VCaP (cell line): ENCODE measurements at regions not wholly inside any gene's neighbourhood (a gene's known extent, or its start where the extent isn't known, plus 50 kb on each side); places are given as distances from the start of the nearest gene placed in this dataset.

ENCODE experiments used
- H3K27ac ChIP-seq: fragments of 450-650 bp; 2 replicates; pipeline ENCODE4 v1.5.1; 2017
- TF ChIP-seq, protein P1 (sequence below): fragments of 450-650 bp; conservative IDR thresholded peaks from 2 replicates; pipeline ENCODE4 v1.5.1; 2017; ENCODE audit warnings: mild to moderate bottlenecking, moderate library complexity

DNA sequence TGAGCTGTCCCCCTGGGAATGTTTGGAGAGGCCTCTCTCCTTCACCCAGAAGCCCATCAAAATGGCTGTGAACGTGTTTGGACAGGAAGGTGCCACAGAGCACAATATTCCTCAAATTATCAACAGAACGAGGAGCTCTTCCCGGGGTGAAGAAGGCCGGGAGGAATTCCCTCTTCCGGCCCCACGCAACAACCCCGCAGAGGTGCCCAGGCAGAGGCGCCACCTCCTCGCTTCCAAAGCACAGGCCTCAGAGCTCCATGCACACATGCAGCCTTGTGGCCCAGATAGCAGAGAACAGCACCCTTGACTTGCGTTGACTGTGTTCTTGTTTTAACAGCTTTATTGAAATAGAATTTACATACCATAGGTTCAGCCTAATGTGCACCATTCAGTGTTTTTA, 152.5 kb upstream of the SALL3 start:
- TF ChIP-seq, protein P1, sequence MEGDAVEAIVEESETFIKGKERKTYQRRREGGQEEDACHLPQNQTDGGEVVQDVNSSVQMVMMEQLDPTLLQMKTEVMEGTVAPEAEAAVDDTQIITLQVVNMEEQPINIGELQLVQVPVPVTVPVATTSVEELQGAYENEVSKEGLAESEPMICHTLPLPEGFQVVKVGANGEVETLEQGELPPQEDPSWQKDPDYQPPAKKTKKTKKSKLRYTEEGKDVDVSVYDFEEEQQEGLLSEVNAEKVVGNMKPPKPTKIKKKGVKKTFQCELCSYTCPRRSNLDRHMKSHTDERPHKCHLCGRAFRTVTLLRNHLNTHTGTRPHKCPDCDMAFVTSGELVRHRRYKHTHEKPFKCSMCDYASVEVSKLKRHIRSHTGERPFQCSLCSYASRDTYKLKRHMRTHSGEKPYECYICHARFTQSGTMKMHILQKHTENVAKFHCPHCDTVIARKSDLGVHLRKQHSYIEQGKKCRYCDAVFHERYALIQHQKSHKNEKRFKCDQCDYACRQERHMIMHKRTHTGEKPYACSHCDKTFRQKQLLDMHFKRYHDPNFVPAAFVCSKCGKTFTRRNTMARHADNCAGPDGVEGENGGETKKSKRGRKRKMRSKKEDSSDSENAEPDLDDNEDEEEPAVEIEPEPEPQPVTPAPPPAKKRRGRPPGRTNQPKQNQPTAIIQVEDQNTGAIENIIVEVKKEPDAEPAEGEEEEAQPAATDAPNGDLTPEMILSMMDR, result no peak
- H3K27ac ChIP-seq, result no peak overlapping the region

DNA sequence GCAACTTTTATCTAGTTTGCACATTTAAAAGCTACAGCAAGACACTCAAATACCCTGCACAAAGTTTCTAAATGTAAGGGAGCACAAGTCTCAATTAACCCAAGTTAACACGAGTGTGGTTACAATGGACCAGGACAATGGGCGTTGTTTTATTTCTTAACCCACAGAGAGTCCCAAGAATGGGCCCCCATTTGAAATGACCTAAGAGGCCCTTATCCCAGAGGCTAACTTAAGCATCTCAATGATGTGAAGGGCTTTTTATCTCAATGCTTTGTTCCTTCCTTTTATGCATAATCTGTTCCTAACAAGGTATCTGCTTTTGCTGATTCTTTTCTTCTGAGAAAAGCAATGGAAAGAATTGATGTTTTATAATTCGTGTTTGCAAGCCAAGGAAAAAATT, 151.5 kb upstream of the SALL3 start:
- TF ChIP-seq, protein P1, result no peak
- no peak overlapping the region for H3K27ac ChIP-seq

DNA sequence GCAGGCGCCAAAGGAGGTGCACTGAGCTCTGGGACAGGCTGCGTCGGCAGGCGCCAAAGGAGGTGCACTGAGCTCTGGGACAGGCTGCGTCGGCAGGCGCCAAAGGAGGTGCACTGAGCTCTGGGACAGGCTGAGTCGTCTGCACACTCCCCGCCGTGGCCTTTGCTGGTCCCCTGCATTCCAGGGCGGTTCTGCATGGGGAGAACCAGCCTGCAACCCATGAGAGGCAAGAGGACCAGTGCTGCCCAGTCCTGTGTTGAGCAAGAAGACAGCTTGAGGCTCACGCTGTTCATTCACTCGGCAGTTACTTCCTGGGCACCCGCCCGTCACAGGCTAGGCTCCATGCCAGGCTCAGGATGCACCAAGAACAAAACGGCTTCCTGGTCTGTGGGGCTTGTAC, 150.6 kb upstream of the SALL3 start:
- H3K27ac ChIP-seq, result peak overlapping the region; percentile 46; the same call in 1 of the 2 replicates

DNA sequence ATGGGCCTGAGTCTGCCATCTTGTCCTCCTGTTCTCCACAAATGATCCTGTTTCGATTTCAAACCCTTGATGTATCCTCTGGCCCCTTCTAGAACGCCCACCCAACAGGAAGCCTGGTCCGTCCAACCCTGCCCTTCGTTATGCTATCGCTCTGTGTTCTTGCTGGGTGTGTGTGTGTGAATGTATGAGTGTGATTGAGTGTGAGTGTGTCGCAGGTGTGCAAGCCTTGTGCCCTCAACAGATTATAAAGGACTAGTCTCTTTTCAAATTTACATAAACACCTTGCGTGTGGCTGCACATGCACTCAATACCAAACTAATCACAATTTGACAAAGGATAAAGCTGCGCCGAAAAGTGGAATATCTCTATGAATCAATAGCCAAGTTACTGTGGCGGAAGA, 149.5 kb upstream of the SALL3 start:
- TF ChIP-seq, protein P1, result no peak
- no peak overlapping the region for H3K27ac ChIP-seq

DNA sequence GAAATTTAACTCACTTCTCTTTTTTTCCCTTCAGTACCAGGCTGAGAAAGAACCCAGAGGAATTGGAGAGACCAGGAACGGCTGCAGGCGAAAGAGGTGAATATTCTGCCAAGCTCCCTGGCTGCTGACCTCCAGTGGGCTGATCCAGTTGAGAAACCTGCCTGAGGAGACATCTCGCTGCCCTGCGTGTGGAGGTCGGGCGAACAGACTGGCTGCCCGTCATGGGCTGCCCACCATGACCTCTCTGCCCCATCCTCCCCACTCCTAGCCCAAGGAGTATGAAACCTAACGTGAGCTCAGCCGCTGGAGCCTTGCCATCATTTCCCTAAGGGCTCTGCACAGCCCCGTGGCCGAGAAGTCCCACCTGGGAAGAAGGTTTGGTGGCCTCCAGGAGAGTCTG, 148.8 kb upstream of the SALL3 start:
- H3K27ac ChIP-seq, result no peak overlapping the region
- TF ChIP-seq, protein P1, result no peak

DNA sequence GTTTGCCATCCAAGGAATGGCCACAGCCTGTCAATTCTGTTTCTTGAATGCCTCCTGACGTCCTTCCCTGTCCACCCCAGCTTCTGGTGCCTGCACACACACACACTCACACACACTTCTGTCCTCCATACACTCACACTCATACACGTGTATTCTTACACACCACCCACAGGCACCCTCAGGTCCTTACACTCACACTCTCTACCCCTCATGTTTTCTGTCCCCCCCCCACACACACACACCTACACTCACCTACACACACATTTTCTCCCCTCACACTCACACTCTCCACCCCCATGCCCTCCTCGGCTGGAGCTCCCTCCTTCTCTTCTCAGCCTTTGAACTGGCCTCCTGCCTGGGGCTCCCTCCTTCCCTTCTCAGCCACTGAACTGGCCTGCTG, 148.0 kb upstream of the SALL3 start:
- no peak overlapping the region for H3K27ac ChIP-seq
- TF ChIP-seq, protein P1, result no peak

DNA sequence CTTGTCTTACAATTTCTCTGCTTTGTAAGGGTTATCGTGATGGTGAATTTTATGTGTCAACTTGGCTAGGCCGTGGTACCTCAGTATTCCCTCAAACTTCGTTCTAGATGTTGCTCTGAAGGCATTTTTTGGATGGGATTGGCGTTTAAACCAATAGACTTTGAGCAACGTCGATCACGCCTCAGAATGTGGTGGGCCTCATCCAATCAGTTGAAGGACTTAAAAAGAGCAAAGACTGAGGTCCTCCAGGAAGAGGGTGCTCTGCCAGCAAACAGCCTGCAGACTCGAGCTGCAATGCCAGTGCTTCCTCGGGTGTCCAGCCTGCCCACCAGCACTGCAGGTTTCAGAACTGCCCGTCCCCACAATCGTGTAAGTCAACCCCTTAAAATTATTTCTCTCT, 145.8 kb upstream of the SALL3 start:
- TF ChIP-seq, protein P1, result no peak
- no peak overlapping the region for H3K27ac ChIP-seq

DNA sequence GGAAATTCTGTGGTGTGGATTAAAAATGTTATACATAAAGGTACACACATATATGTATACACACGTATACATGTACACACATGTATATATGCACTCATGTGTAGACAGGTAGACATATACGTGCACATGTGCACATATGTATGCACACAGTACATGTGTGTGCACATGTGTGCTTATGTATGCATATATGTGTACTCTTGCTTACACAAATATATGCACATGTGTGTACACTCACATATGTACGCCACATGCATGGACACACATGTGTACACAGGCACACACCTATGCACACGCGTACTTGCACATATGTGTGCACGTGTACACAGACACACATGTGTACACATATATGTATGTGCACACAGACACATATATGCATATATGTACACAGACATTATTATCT, 142.8 kb upstream of the SALL3 start:
- TF ChIP-seq, protein P1, result no peak
- H3K27ac ChIP-seq, result no peak overlapping the region
